IMR-90 (cell line): ENCODE measurements at regions not wholly inside any gene's neighbourhood (a gene's known extent, or its start where the extent isn't known, plus 50 kb on each side); places are given as distances from the start of the nearest gene placed in this dataset.

Experiments
- ATAC-seq: fragments of 200-7000 bp; cut with Tn5 transposase; 2 replicates; pipeline ENCODE4 v1.9.1; 2020; ENCODE audit warnings: low read depth, mild to moderate bottlenecking, moderate library complexity
- BruUV-seq: library from RNA; stranded (reverse); fragments of 400-500 nt; replicated peaks from 2 replicates; lab custom pipeline; 2021; lab: Mats Ljungman, UMichigan
- CTCF ChIA-PET: fragments of 300-600 bp; formaldehyde crosslinking; extraction: SDS; loops from one replicate; lab custom pipeline; 2021; ENCODE audit warnings: antibody characterized with exemption; lab: Yijun Ruan, JAX
- POLR2A ChIA-PET: fragments of 300-600 bp; sonication (Branson Sonifier 250); formaldehyde crosslinking; loops from one replicate; lab custom pipeline; 2022; ENCODE audit warnings: antibody characterized with exemption; ENCODE audit not compliant: unreplicated experiment; lab: Charles Lee
- DNase-seq: peaks from one replicate; pipeline ENCODE4 v3.0.0; 2013
- H2AFZ ChIP-seq: replicated peaks from 2 replicates; pipeline ENCODE3; 2013; ENCODE audit warnings: low read length, mild to moderate bottlenecking; ENCODE audit not compliant: poor library complexity
- H2AK5ac ChIP-seq: 2 replicates; pipeline ENCODE4 v1.6.1; 2013; ENCODE audit warnings: low read depth, low read length, inconsistent platforms
- H2AK9ac ChIP-seq: replicated peaks from 2 replicates; pipeline ENCODE3; 2013; ENCODE audit warnings: mild to moderate bottlenecking, low read depth, low read length, moderate library complexity; ENCODE audit not compliant: poor library complexity
- H2BK120ac ChIP-seq: 2 replicates; pipeline ENCODE4 v1.6.1; 2013; ENCODE audit warnings: low read depth, low read length, inconsistent platforms
- H2BK15ac ChIP-seq: 3 replicates; pipeline ENCODE4 v1.6.1; 2013; ENCODE audit warnings: low read depth, low read length, inconsistent platforms
- H2BK20ac ChIP-seq: 2 replicates; pipeline ENCODE4 v1.6.1; 2013; ENCODE audit warnings: low read depth, mild to moderate bottlenecking, inconsistent platforms, low read length, moderate library complexity
- H2BK5ac ChIP-seq: 2 replicates; pipeline ENCODE4 v1.6.1; 2013; ENCODE audit warnings: mild to moderate bottlenecking, low read depth, low read length, inconsistent platforms; ENCODE audit not compliant: poor library complexity, severe bottlenecking
- H3K14ac ChIP-seq: replicated peaks from 2 replicates; pipeline ENCODE4 v1.6.1; 2013; ENCODE audit warnings: low read depth, low read length, inconsistent platforms
- H3K18ac ChIP-seq: 2 replicates; pipeline ENCODE4 v1.6.1; 2013; ENCODE audit warnings: low read depth, low read length, control low read depth
- H3K23ac ChIP-seq: 2 replicates; pipeline ENCODE4 v1.6.1; 2013; ENCODE audit warnings: low read depth, low read length, inconsistent platforms
- H3K27ac ChIP-seq: 2 replicates; pipeline ENCODE4 v1.5.1; 2013; ENCODE audit warnings: mild to moderate bottlenecking, control low read depth, low read length; ENCODE audit not compliant: insufficient read depth
- H3K27me3 ChIP-seq: 2 replicates; pipeline ENCODE4 v1.6.1; 2013; ENCODE audit warnings: low read length; ENCODE audit not compliant: control insufficient read depth, insufficient read depth
- H3K36me3 ChIP-seq: 2 replicates; pipeline ENCODE4 v1.6.1; 2013; ENCODE audit warnings: low read length, mixed read lengths; ENCODE audit not compliant: control insufficient read depth, insufficient read depth
- H3K4ac ChIP-seq: 2 replicates; pipeline ENCODE4 v1.6.1; 2013; ENCODE audit warnings: low read depth, low read length, inconsistent platforms
- H3K4me1 ChIP-seq: 2 replicates; pipeline ENCODE4 v1.6.1; 2013; ENCODE audit warnings: low read length, mixed read lengths; ENCODE audit not compliant: control insufficient read depth, insufficient read depth
- H3K4me2 ChIP-seq: 2 replicates; pipeline ENCODE4 v1.6.1; 2013; ENCODE audit warnings: low read depth, mild to moderate bottlenecking, control low read depth, low read length, moderate library complexity
- H3K4me3 ChIP-seq: 2 replicates; pipeline ENCODE4 v1.5.1; 2013; ENCODE audit warnings: low read depth, mild to moderate bottlenecking, control low read depth, low read length, moderate library complexity; ENCODE audit not compliant: insufficient read depth
- H3K56ac ChIP-seq: 2 replicates; pipeline ENCODE4 v1.6.1; 2013; ENCODE audit warnings: low read length, inconsistent platforms; ENCODE audit not compliant: insufficient read depth; ENCODE audit errors: extremely low read depth
- H3K79me1 ChIP-seq, 2 experiments: 2 replicates each; pipeline ENCODE4 v1.6.1; 2013; ENCODE audit warnings: low read length in 2 of 2, inconsistent platforms in 1 of 2, low read depth in 1 of 2
- H3K9ac ChIP-seq: 2 replicates; pipeline ENCODE4 v1.6.1; 2013; ENCODE audit warnings: low read depth, low read length, control low read depth
- H3K9me1 ChIP-seq: 2 replicates; pipeline ENCODE4 v1.6.1; 2013; ENCODE audit warnings: low read length, inconsistent platforms; ENCODE audit not compliant: insufficient read depth
- H3K9me3 ChIP-seq: 2 replicates; pipeline ENCODE4 v1.6.1; 2013; ENCODE audit warnings: low read length; ENCODE audit not compliant: control insufficient read depth, insufficient read depth
- H4K20me1 ChIP-seq: 2 replicates; pipeline ENCODE4 v1.6.1; 2013; ENCODE audit warnings: low read length, inconsistent platforms; ENCODE audit not compliant: insufficient read depth
- H4K5ac ChIP-seq: 2 replicates; pipeline ENCODE4 v1.6.1; 2013; ENCODE audit warnings: mild to moderate bottlenecking, low read depth, low read length, control low read depth
- H4K8ac ChIP-seq, 2 experiments: 2 replicates each; pipeline ENCODE4 v1.6.1; 2013; ENCODE audit warnings: low read depth in 2 of 2, low read length in 2 of 2, control low read depth in 1 of 2, inconsistent platforms in 1 of 2
- H4K91ac ChIP-seq: 2 replicates; pipeline ENCODE4 v1.6.1; 2013; ENCODE audit warnings: low read depth, low read length, inconsistent platforms; ENCODE audit not compliant: insufficient read depth
- CHD1 ChIP-seq: IDR thresholded peaks from 2 replicates; pipeline ENCODE4 v1.6.1; 2012; ENCODE audit warnings: low read depth, low read length, improper control_type of control experiment
- CTCF ChIP-seq: conservative IDR thresholded peaks from 2 replicates; pipeline ENCODE4 v1.5.1; 2012; ENCODE audit warnings: mild to moderate bottlenecking, low read depth, low read length, improper control_type of control experiment
- FOS ChIP-seq: fragments of 150-350 bp; IDR thresholded peaks from 2 replicates; pipeline ENCODE4 v1.6.1; 2016; ENCODE audit warnings: low read depth, low read length
- MAFK ChIP-seq: IDR thresholded peaks from 2 replicates; pipeline ENCODE4 v1.6.1; 2012; ENCODE audit warnings: low read depth, low read length, improper control_type of control experiment
- MAZ ChIP-seq: IDR thresholded peaks from 2 replicates; pipeline ENCODE4 v1.6.1; 2012; ENCODE audit warnings: low read depth, mild to moderate bottlenecking, low read length, improper control_type of control experiment, moderate library complexity, borderline replicate concordance
- MXI1 ChIP-seq: IDR thresholded peaks from 2 replicates; pipeline ENCODE4 v1.6.1; 2012; ENCODE audit warnings: low read depth, mild to moderate bottlenecking, low read length, moderate library complexity, borderline replicate concordance
- NFE2L2 ChIP-seq: fragments of 150-350 bp; IDR thresholded peaks from 2 replicates; pipeline ENCODE4 v1.6.1; 2016; ENCODE audit warnings: low read depth, mild to moderate bottlenecking, low read length
- POLR2A ChIP-seq: IDR thresholded peaks from 2 replicates; pipeline ENCODE4 v1.6.1; 2012; ENCODE audit warnings: mild to moderate bottlenecking, low read depth, low read length
- RAD21 ChIP-seq: IDR thresholded peaks from 2 replicates; pipeline ENCODE4 v1.6.1; 2012; ENCODE audit warnings: low read length, improper control_type of control experiment
- RCOR1 ChIP-seq: IDR thresholded peaks from 2 replicates; pipeline ENCODE4 v1.6.1; 2012; ENCODE audit warnings: mild to moderate bottlenecking, low read length, improper control_type of control experiment; ENCODE audit not compliant: insufficient replicate concordance
- RFX5 ChIP-seq: IDR thresholded peaks from 2 replicates; pipeline ENCODE4 v1.8.0; 2012; ENCODE audit warnings: low read depth, mild to moderate bottlenecking, low read length, moderate library complexity
- SMC3 ChIP-seq: fragments of 150-350 bp; IDR thresholded peaks from 2 replicates; pipeline ENCODE4 v1.6.1; 2016; ENCODE audit warnings: low read depth, mild to moderate bottlenecking, antibody characterized with exemption, low read length, moderate library complexity
- USF2 ChIP-seq: fragments of 150-350 bp; IDR thresholded peaks from 2 replicates; pipeline ENCODE4 v1.6.1; 2017; ENCODE audit warnings: mild to moderate bottlenecking, antibody characterized with exemption, low read length, low read depth
- WGBS, 2 experiments: methylation state at CpG; one replicate each; pipeline versions ENCODE4 v1.1.5 to v1.1.7; 2013; ENCODE audit warnings: missing lambda C conversion rate in 2 of 2; ENCODE audit not compliant: insufficient read length in 1 of 2; ENCODE audit errors: extremely low coverage in 2 of 2; 5-methylcytosine and 5-hydroxymethylcytosine counted together
- dilution Hi-C: fragments of 300-500 bp; cut with HindIII; formaldehyde crosslinking; loops from one replicate; pipeline ENCODE4 v1.14.3; 2018; ENCODE audit warnings: low sequenced_read_pairs; ENCODE audit not compliant: unreplicated experiment
- in situ Hi-C: fragments of 300-500 bp; cut with MboI; formaldehyde crosslinking; loops from 3 replicates; pipeline ENCODE4 v1.14.3; 2019; ENCODE audit warnings: low sequenced_read_pairs, inconsistent platforms, mixed read lengths
- intact Hi-C: fragments of 100-400 bp; cut with micrococcal nuclease; formaldehyde crosslinking; loops from 2 replicates; pipeline ENCODE4 v1.10.0; 2022

GRCh38 chr4:3865986-3866812 is 100.0 kb downstream of the ADRA2C start (continued):
- TF ChIP-seq FOS = no peak
- no peak for TF ChIP-seq MAZ
- TF ChIP-seq USF2 = no peak
- TF ChIP-seq MXI1 = no peak

GRCh38 chr4:3866813-3867129 is 100.6 kb downstream of the ADRA2C start:
- H4K20me1 ChIP-seq = no peaks in the 10 kb centered on the region
- H3K14ac ChIP-seq = no peak overlapping the region
- in situ Hi-C loops (no loop called here), dilution Hi-C loops (no loop called here), intact Hi-C loops (no loop called here)
- BruUV-seq = no TSS peak
- 68% methylated on average over 3 of the region's 9 CpGs; no CpG with 5 or more reads in 1 of the 2 experiments for WGBS, 2 experiments
- no peak overlapping the region for H2BK20ac ChIP-seq
- POLR2A ChIA-PET = no interaction called here
- no peak overlapping the region for H4K5ac ChIP-seq
- no peak overlapping the region for H2AFZ ChIP-seq
- H3K36me3 ChIP-seq = no peaks in the 10 kb centered on the region
- H4K8ac ChIP-seq = no peak overlapping the region
- H3K4me3 ChIP-seq = no peak overlapping the region
- H3K56ac ChIP-seq = no peak overlapping the region
- DNase-seq = no peak
- CTCF ChIA-PET = no interaction called here
- no peak overlapping the region for H3K27ac ChIP-seq
- H2BK15ac ChIP-seq = no peak overlapping the region
- H3K4ac ChIP-seq = no peak overlapping the region
- no peak overlapping the region for H2AK9ac ChIP-seq
- H3K79me1 ChIP-seq = no peaks in the 10 kb centered on the region
- no peak overlapping the region for H2BK120ac ChIP-seq
- no peak overlapping the region for H3K9ac ChIP-seq
- no peak overlapping the region for H2AK5ac ChIP-seq
- H3K9me1 ChIP-seq = no peaks in the 10 kb centered on the region
- H3K4me2 ChIP-seq = no peak overlapping the region
- no peak overlapping the region for H4K91ac ChIP-seq
- H3K27me3 ChIP-seq = peaks cover 57% of the 10 kb centered on the region
- H2BK5ac ChIP-seq = no peak overlapping the region
- H3K23ac ChIP-seq = no peak overlapping the region
- no peak overlapping the region for H3K18ac ChIP-seq
- no peak for ATAC-seq
- 0 out of 2 replicates have a peak, but pooled peaks cover 3% of the 10 kb centered on the region for H3K9me3 ChIP-seq
- no peaks in the 10 kb centered on the region for H3K4me1 ChIP-seq
- TF ChIP-seq CTCF (no peak), RAD21 (no peak), POLR2A (no peak), MXI1 (no peak), SMC3 (no peak), RCOR1 (no peak), MAFK (no peak), CHD1 (no peak), RFX5 (no peak), USF2 (no peak), NFE2L2 (no peak)
